ENCODE measurements at regions not wholly inside any gene's neighbourhood (a gene's known extent, or its start where the extent isn't known, plus 50 kb on each side); places are given as distances from the start of the nearest gene placed in this dataset.

GRCh38 chr2:751474-751873, 74.3 kb upstream of the TMEM18 start:
- H3K9me3 ChIP-seq = no peaks in the 10 kb centered on the region
- no peak overlapping the region for H3K4me3 ChIP-seq
- H3K27me3 ChIP-seq = no peaks in the 10 kb centered on the region
- intact Hi-C loops (cut with DNase I) = no loop called here
- no peak overlapping the region for H3K27ac ChIP-seq
- WGBS, 3 donors = 86 to 91% (median 88%) methylated on average over 10 of the region's 10 CpGs
- no peaks in the 10 kb centered on the region for H3K4me1 ChIP-seq (ENCODE audit: insufficient read depth)
- no peak for TF ChIP-seq POLR2A (IDR thresholded peaks at IDR 0.05)
- TF ChIP-seq EP300 (IDR thresholded peaks at IDR 0.05) = no peak
- TF ChIP-seq, protein P1, sequence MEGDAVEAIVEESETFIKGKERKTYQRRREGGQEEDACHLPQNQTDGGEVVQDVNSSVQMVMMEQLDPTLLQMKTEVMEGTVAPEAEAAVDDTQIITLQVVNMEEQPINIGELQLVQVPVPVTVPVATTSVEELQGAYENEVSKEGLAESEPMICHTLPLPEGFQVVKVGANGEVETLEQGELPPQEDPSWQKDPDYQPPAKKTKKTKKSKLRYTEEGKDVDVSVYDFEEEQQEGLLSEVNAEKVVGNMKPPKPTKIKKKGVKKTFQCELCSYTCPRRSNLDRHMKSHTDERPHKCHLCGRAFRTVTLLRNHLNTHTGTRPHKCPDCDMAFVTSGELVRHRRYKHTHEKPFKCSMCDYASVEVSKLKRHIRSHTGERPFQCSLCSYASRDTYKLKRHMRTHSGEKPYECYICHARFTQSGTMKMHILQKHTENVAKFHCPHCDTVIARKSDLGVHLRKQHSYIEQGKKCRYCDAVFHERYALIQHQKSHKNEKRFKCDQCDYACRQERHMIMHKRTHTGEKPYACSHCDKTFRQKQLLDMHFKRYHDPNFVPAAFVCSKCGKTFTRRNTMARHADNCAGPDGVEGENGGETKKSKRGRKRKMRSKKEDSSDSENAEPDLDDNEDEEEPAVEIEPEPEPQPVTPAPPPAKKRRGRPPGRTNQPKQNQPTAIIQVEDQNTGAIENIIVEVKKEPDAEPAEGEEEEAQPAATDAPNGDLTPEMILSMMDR (IDR thresholded peaks at IDR 0.05) = no peak
- no peaks in the 10 kb centered on the region for H3K36me3 ChIP-seq
- no peak for DNase-seq

- no peak overlapping the region for H3K4me3 ChIP-seq
- H3K9me3 ChIP-seq = no peaks in the 10 kb centered on the region
- H3K36me3 ChIP-seq = no peaks in the 10 kb centered on the region
- H3K27ac ChIP-seq = no peak overlapping the region
- no peak for DNase-seq
- H3K27me3 ChIP-seq = no peaks in the 10 kb centered on the region
- H3K4me1 ChIP-seq (ENCODE audit: insufficient read depth) = no peaks in the 10 kb centered on the region
- TF ChIP-seq EP300 (IDR thresholded peaks at IDR 0.05) = no peak
- TF ChIP-seq POLR2A (IDR thresholded peaks at IDR 0.05) = no peak
- TF ChIP-seq, protein P1 (IDR thresholded peaks at IDR 0.05) = no peak
- WGBS, 3 donors = 92 to 95% (median 92%) methylated on average over 5 of the region's 5 CpGs
- intact Hi-C loops (cut with DNase I) = no loop called here
These were observed 73.4 kb upstream of the TMEM18 start for GRCh38 chr2:750628-751027.

- intact Hi-C loops (cut with DNase I) = no loop called here
- Histone ChIP-seq H3K4me3 (no peak overlapping the region), H3K27ac (no peak overlapping the region), H3K9me3 (no peaks in the 10 kb centered on the region), H3K36me3 (no peaks in the 10 kb centered on the region), H3K27me3 (no peaks in the 10 kb centered on the region), H3K4me1 (ENCODE audit: insufficient read depth) (no peaks in the 10 kb centered on the region)
- no peak for DNase-seq
- no peak for TF ChIP-seq POLR2A (IDR thresholded peaks at IDR 0.05)
- TF ChIP-seq EP300 (IDR thresholded peaks at IDR 0.05) = no peak
- TF ChIP-seq, protein P1 (IDR thresholded peaks at IDR 0.05) = no peak
- WGBS, 3 donors = 78 to 97% (median 79%) methylated on average over 12 of the region's 12 CpGs
These were observed 70.7 kb upstream of the TMEM18 start for GRCh38 chr2:747762-748351.

DNA sequence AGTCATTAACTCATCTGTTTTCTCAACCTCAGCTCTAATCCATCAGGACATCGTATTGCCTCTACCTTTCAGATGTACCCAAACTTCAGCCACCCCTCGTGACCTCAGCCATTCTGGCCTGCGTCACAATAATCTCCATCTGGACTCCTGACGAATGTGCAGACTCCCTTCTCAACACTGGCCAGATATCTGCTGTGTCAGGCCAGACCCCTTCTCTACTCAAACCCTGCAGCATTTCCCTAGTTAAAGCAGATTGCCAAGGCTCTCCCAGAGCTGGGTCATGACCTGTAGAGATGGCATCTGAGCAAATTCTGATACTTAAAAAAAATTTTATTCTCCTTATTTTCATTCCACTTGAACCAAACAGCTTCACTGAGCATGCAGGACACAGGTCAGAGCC, 69.5 kb upstream of the TMEM18 start:
- Histone ChIP-seq H3K36me3 (no peaks in the 10 kb centered on the region), H3K27me3 (no peaks in the 10 kb centered on the region), H3K9me3 (no peaks in the 10 kb centered on the region), H3K4me3 (no peak overlapping the region), H3K27ac (no peak overlapping the region), H3K4me1 (ENCODE audit: insufficient read depth) (no peaks in the 10 kb centered on the region)
- no peak for TF ChIP-seq POLR2A (IDR thresholded peaks at IDR 0.05)
- no peak for TF ChIP-seq EP300 (IDR thresholded peaks at IDR 0.05)
- TF ChIP-seq, protein P1 (IDR thresholded peaks at IDR 0.05) = no peak
- intact Hi-C loops (cut with DNase I) = no loop called here
- 80 to 85% (median 81%) methylated on average over 4 of the region's 4 CpGs for WGBS, 3 donors
- DNase-seq = no peak

All from ovary (tissue), 7 donors.